ENCODE measurements at regions not wholly inside any gene's neighbourhood (a gene's known extent, or its start where the extent isn't known, plus 50 kb on each side); places are given as distances from the start of the nearest gene placed in this dataset.
"Not testable (repeated sequence)": the region's sequence is repeated elsewhere in the genome, so short reads cannot be mapped to it uniquely, and the experiment has no call there.

GRCh38 chr6:12348530-12349511, 58.7 kb downstream of the EDN1 start:
- peak; percentile 62 to 66 for DNase-seq (ENCODE audit: low read depth in 2 of 2)

GRCh38 chr6:12350644-12351170, 60.5 kb downstream of the EDN1 start:
- DNase-seq (ENCODE audit: low read depth in 2 of 2) = no peak

- DNase-seq (ENCODE audit: low read depth in 2 of 2) = no peak
Observed at GRCh38 chr6:12351672-12352071, 61.5 kb downstream of the EDN1 start.

GRCh38 chr6:12353731-12354130, 63.6 kb downstream of the EDN1 start:
- DNase-seq (ENCODE audit: low read depth in 2 of 2) = no peak

- peak; percentile 42 to 46 for DNase-seq (ENCODE audit: low read depth in 2 of 2)
Observed at GRCh38 chr6:12354499-12354898, 64.3 kb downstream of the EDN1 start.

- no peak for DNase-seq (ENCODE audit: low read depth in 2 of 2)
Observed at GRCh38 chr6:12355354-12355753, 65.2 kb downstream of the EDN1 start.

GRCh38 chr6:12356431-12356830, 66.3 kb downstream of the EDN1 start:
- DNase-seq (ENCODE audit: low read depth in 2 of 2) = no peak

GRCh38 chr6:12356983-12357972, 67.1 kb downstream of the EDN1 start:
- peak in 1 of 2 experiments; percentile 13 for DNase-seq (ENCODE audit: low read depth in 2 of 2)

GRCh38 chr6:12359036-12359435, 68.9 kb downstream of the EDN1 start:
- DNase-seq (ENCODE audit: low read depth in 2 of 2) = no peak

GRCh38 chr6:12361042-12361765, 71.0 kb downstream of the EDN1 start:
- DNase-seq (ENCODE audit: low read depth in 2 of 2) = no peak

GRCh38 chr6:12363277-12363650, 73.1 kb downstream of the EDN1 start:
- DNase-seq (ENCODE audit: low read depth in 2 of 2) = not testable (repeated sequence)

- DNase-seq (ENCODE audit: low read depth in 2 of 2) = no peak
Observed at GRCh38 chr6:12363651-12364381, 73.7 kb downstream of the EDN1 start.

- DNase-seq (ENCODE audit: low read depth in 2 of 2) = no peak
Observed at GRCh38 chr6:12364621-12365020, 74.5 kb downstream of the EDN1 start.

GRCh38 chr6:12366731-12367130, 76.6 kb downstream of the EDN1 start:
- no peak for DNase-seq (ENCODE audit: low read depth in 2 of 2)

- DNase-seq (ENCODE audit: low read depth in 2 of 2) = no peak
Observed at GRCh38 chr6:12367412-12367811, 77.3 kb downstream of the EDN1 start.

- no peak for DNase-seq (ENCODE audit: low read depth in 2 of 2)
Observed at GRCh38 chr6:12369355-12369754, 79.2 kb downstream of the EDN1 start.

GRCh38 chr6:12369781-12370262, 79.7 kb downstream of the EDN1 start:
- DNase-seq (ENCODE audit: low read depth in 2 of 2) = no peak

GRCh38 chr6:12371151-12371550, 81.0 kb downstream of the EDN1 start:
- no peak for DNase-seq (ENCODE audit: low read depth in 2 of 2)

GRCh38 chr6:12371641-12372146, 81.5 kb downstream of the EDN1 start:
- no peak for DNase-seq (ENCODE audit: low read depth in 2 of 2)

- no peak for DNase-seq (ENCODE audit: low read depth in 2 of 2)
Observed at GRCh38 chr6:12379181-12379580, 89.0 kb downstream of the EDN1 start.
